Ectodermal cell (in vitro differentiated cells): ENCODE measurements at regions not wholly inside any gene's neighbourhood (a gene's known extent, or its start where the extent isn't known, plus 50 kb on each side); places are given as distances from the start of the nearest gene placed in this dataset.

Experiments
- H3K27ac ChIP-seq: 2 replicates; pipeline ENCODE4 v1.7.0; 2013; ENCODE audit warnings: mild to moderate bottlenecking, low read depth, low read length; ENCODE audit not compliant: insufficient read depth, poor library complexity, severe bottlenecking
- H3K27me3 ChIP-seq: 2 replicates; pipeline ENCODE4 v1.7.0; 2013; ENCODE audit warnings: mild to moderate bottlenecking, low read length; ENCODE audit not compliant: insufficient read depth, control insufficient read depth, poor library complexity, severe bottlenecking
- H3K36me3 ChIP-seq: one replicate; pipeline ENCODE4 v1.7.0; 2013; ENCODE audit warnings: low read length; ENCODE audit not compliant: control insufficient read depth, insufficient read depth
- H3K4me1 ChIP-seq: one replicate; pipeline ENCODE4 v1.7.0; 2013; ENCODE audit warnings: low read length; ENCODE audit not compliant: control insufficient read depth, insufficient read depth
- H3K4me3 ChIP-seq: 2 replicates; pipeline ENCODE4 v1.7.0; 2013; ENCODE audit warnings: low read depth, low read length, control low read depth; ENCODE audit not compliant: insufficient read depth
- H3K9me3 ChIP-seq: 2 replicates; pipeline ENCODE4 v1.7.0; 2013; ENCODE audit warnings: mild to moderate bottlenecking, low read length, moderate library complexity; ENCODE audit not compliant: control insufficient read depth
- WGBS, 2 experiments: methylation state at CpG; one replicate each; pipeline ENCODE4 v1.1.7; 2013; ENCODE audit warnings: missing lambda C conversion rate in 2 of 2; 5-methylcytosine and 5-hydroxymethylcytosine counted together

GRCh38 chr3:135690664-135691063 lies 274.9 kb upstream of the PPP2R3A start:
- H3K27ac ChIP-seq, result peak overlapping the region; percentile 1
- no peaks in the 10 kb centered on the region for H3K27me3 ChIP-seq
- no peak overlapping the region for H3K4me3 ChIP-seq
- WGBS, 2 experiments, result 26 to 46% methylated on average over 3 of the region's 3 CpGs
- H3K4me1 ChIP-seq, result peaks cover 12% of the 10 kb centered on the region
- no peaks in the 10 kb centered on the region for H3K36me3 ChIP-seq
- H3K9me3 ChIP-seq, result no peaks in the 10 kb centered on the region

- Histone ChIP-seq H3K27ac (no peak overlapping the region), H3K36me3 (no peaks in the 10 kb centered on the region), H3K4me1 (peaks cover 12% of the 10 kb centered on the region), H3K27me3 (no peaks in the 10 kb centered on the region), H3K9me3 (no peaks in the 10 kb centered on the region), H3K4me3 (no peak overlapping the region)
- 96 to 100% methylated on average over 1 of the region's 1 CpG for WGBS, 2 experiments
These were observed 274.3 kb upstream of the PPP2R3A start for GRCh38 chr3:135691240-135691639.

- Histone ChIP-seq H3K27ac (no peak overlapping the region), H3K9me3 (no peaks in the 10 kb centered on the region), H3K4me1 (peaks cover 12% of the 10 kb centered on the region), H3K4me3 (no peak overlapping the region), H3K36me3 (no peaks in the 10 kb centered on the region), H3K27me3 (no peaks in the 10 kb centered on the region)
- 78 to 80% methylated on average over 1 of the region's 1 CpG for WGBS, 2 experiments
These were observed 271.4 kb upstream of the PPP2R3A start for GRCh38 chr3:135694142-135694541.

- no peaks in the 10 kb centered on the region for H3K9me3 ChIP-seq
- no peak overlapping the region for H3K4me3 ChIP-seq
- 90 to 95% methylated on average over 5 of the region's 5 CpGs for WGBS, 2 experiments
- no peaks in the 10 kb centered on the region for H3K36me3 ChIP-seq
- H3K4me1 ChIP-seq, result no peaks in the 10 kb centered on the region
- no peaks in the 10 kb centered on the region for H3K27me3 ChIP-seq
- no peak overlapping the region for H3K27ac ChIP-seq
These were observed 265.8 kb upstream of the PPP2R3A start for GRCh38 chr3:135699741-135700140.

GRCh38 chr3:135706758-135707375 lies 258.7 kb upstream of the PPP2R3A start:
- no peaks in the 10 kb centered on the region for H3K36me3 ChIP-seq
- H3K27me3 ChIP-seq, result no peaks in the 10 kb centered on the region
- 94% methylated on average over 3 to 4 of the region's 4 CpGs for WGBS, 2 experiments
- H3K4me1 ChIP-seq, result no peaks in the 10 kb centered on the region
- H3K4me3 ChIP-seq, result no peak overlapping the region
- no peak overlapping the region for H3K27ac ChIP-seq
- no peaks in the 10 kb centered on the region for H3K9me3 ChIP-seq

- no peak overlapping the region for H3K4me3 ChIP-seq
- H3K27me3 ChIP-seq, result no peaks in the 10 kb centered on the region
- no peaks in the 10 kb centered on the region for H3K36me3 ChIP-seq
- H3K9me3 ChIP-seq, result no peaks in the 10 kb centered on the region
- WGBS, 2 experiments, result 63 to 90% methylated on average over 1 of the region's 1 CpG
- H3K4me1 ChIP-seq, result no peaks in the 10 kb centered on the region
- no peak overlapping the region for H3K27ac ChIP-seq
These were observed 246.1 kb upstream of the PPP2R3A start for GRCh38 chr3:135719449-135719848.

- no peaks in the 10 kb centered on the region for H3K9me3 ChIP-seq
- H3K27me3 ChIP-seq, result no peaks in the 10 kb centered on the region
- no peaks in the 10 kb centered on the region for H3K36me3 ChIP-seq
- no peaks in the 10 kb centered on the region for H3K4me1 ChIP-seq
- H3K27ac ChIP-seq, result no peak overlapping the region
- no peak overlapping the region for H3K4me3 ChIP-seq
- 80 to 88% methylated on average over 3 of the region's 3 CpGs for WGBS, 2 experiments
These were observed 237.4 kb upstream of the PPP2R3A start for GRCh38 chr3:135728007-135728721.

- Histone ChIP-seq H3K4me1 (no peaks in the 10 kb centered on the region), H3K36me3 (no peaks in the 10 kb centered on the region), H3K9me3 (peaks cover 2% of the 10 kb centered on the region), H3K27ac (no peak overlapping the region), H3K27me3 (no peaks in the 10 kb centered on the region), H3K4me3 (no peak overlapping the region)
- WGBS, 2 experiments, result 87 to 91% methylated on average over 2 of the region's 2 CpGs
These were observed 234.0 kb upstream of the PPP2R3A start for GRCh38 chr3:135731546-135731945.

GRCh38 chr3:135736740-135737139 lies 228.8 kb upstream of the PPP2R3A start:
- peaks cover 2% of the 10 kb centered on the region for H3K9me3 ChIP-seq
- no peak overlapping the region for H3K4me3 ChIP-seq
- peaks cover 19% of the 10 kb centered on the region for H3K4me1 ChIP-seq
- H3K27me3 ChIP-seq, result no peaks in the 10 kb centered on the region
- H3K27ac ChIP-seq, result no peak overlapping the region
- no peaks in the 10 kb centered on the region for H3K36me3 ChIP-seq
- WGBS, 2 experiments, result 40 to 41% methylated on average over 6 of the region's 6 CpGs

GRCh38 chr3:135739779-135740178 lies 225.7 kb upstream of the PPP2R3A start:
- WGBS, 2 experiments, result 55 to 64% methylated on average over 2 of the region's 2 CpGs
- H3K4me3 ChIP-seq, result no peak overlapping the region
- peaks cover 2% of the 10 kb centered on the region for H3K9me3 ChIP-seq
- H3K27me3 ChIP-seq, result no peaks in the 10 kb centered on the region
- peaks cover 19% of the 10 kb centered on the region for H3K4me1 ChIP-seq
- H3K36me3 ChIP-seq, result no peaks in the 10 kb centered on the region
- peak overlapping the region; percentile 30 for H3K27ac ChIP-seq
